ENCODE measurements at regions not wholly inside any gene's neighbourhood (a gene's known extent, or its start where the extent isn't known, plus 50 kb on each side); places are given as distances from the start of the nearest gene placed in this dataset.

DNA sequence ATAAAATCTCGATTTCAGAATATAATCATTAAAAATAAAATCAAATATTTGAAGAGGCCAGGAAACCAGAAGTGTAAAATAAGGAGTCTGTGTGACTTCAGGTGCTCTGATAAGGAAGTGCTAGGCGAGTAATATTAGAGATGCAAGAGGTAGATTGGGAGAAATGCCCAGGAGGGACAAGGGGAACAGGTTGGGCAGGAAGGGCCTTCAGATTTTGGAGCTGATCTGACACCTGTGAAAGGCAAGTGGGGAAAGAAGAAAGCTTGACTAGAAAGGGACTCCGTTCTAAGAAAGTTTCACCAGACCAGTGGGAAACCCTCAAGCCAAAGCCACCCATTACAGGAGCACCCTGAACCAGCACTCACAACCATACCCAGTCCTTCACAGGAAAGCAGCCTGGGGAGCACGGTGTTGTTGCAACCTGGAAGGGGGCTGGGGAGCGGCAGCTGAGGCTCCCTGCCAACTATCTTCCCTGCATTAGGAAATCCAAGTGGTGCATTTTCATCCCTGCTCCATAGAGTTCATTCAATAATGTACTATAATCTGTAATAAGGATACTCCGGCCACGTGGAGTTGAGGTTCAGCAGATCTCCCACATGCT is 57.5 kb upstream of the GREB1L start:
- TF ChIP-seq, protein P1, sequence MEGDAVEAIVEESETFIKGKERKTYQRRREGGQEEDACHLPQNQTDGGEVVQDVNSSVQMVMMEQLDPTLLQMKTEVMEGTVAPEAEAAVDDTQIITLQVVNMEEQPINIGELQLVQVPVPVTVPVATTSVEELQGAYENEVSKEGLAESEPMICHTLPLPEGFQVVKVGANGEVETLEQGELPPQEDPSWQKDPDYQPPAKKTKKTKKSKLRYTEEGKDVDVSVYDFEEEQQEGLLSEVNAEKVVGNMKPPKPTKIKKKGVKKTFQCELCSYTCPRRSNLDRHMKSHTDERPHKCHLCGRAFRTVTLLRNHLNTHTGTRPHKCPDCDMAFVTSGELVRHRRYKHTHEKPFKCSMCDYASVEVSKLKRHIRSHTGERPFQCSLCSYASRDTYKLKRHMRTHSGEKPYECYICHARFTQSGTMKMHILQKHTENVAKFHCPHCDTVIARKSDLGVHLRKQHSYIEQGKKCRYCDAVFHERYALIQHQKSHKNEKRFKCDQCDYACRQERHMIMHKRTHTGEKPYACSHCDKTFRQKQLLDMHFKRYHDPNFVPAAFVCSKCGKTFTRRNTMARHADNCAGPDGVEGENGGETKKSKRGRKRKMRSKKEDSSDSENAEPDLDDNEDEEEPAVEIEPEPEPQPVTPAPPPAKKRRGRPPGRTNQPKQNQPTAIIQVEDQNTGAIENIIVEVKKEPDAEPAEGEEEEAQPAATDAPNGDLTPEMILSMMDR (IDR thresholded peaks at IDR 0.05): no peak
- no peak for ATAC-seq (ENCODE audit: insufficient number of reproducible peaks, low FRiP score, low read depth)

DNA sequence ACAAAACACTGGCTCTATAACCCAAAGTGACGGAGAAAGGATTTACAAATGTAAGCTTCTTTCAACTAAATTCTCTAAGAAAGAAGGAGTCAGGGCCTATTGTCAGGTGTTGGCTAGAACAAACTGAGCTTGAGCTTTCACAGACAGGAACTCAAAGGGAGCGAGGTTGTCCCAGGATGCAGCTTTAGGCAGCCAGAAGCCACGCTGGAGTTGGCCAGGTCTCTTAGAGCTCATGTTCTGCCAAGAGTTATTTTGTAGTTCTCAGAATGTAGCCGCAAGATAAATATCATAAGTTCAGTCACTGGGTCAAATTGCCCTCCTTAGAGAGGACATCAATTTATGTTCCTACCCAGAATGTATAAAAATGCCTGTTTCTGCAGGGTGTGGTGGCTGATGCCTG is 54.1 kb upstream of the GREB1L start:
- no peak overlapping the region for H3K27ac ChIP-seq
- no peak for ATAC-seq (ENCODE audit: insufficient number of reproducible peaks, low FRiP score, low read depth)

More for the DNA sequence above, 57.5 kb upstream of the GREB1L start:
- DNase-seq (ENCODE audit: low spot score): no peak
- no peaks in the 10 kb centered on the region for H3K36me3 ChIP-seq
- H3K27me3 ChIP-seq (replicated peaks; ENCODE audit: insufficient read depth): no peaks in the 10 kb centered on the region
- no peak overlapping the region for H3K27ac ChIP-seq
- no peak overlapping the region for H3K4me3 ChIP-seq
- no peaks in the 10 kb centered on the region for H3K4me1 ChIP-seq (ENCODE audit: control insufficient read depth in 1 of 2, low read depth in 2 of 2)
- no peaks in the 10 kb centered on the region for H3K9me3 ChIP-seq

GRCh38 chr18:21191596-21192307 is 50.3 kb upstream of the GREB1L start:
- no peaks in the 10 kb centered on the region for H3K9me3 ChIP-seq
- no peak overlapping the region for H3K4me3 ChIP-seq
- no peak overlapping the region for H3K27ac ChIP-seq
- DNase-seq (ENCODE audit: low spot score): no peak
- ATAC-seq (ENCODE audit: insufficient number of reproducible peaks, low FRiP score, low read depth): no peak
- no peaks in the 10 kb centered on the region for H3K36me3 ChIP-seq
- TF ChIP-seq, protein P1 (IDR thresholded peaks at IDR 0.05): peak; percentile 25
- H3K27me3 ChIP-seq (replicated peaks; ENCODE audit: insufficient read depth): no peaks in the 10 kb centered on the region
- H3K4me1 ChIP-seq (ENCODE audit: control insufficient read depth in 1 of 2, low read depth in 2 of 2): no peaks in the 10 kb centered on the region

More for the DNA sequence above, 54.1 kb upstream of the GREB1L start:
- Histone ChIP-seq H3K9me3 (no peaks in the 10 kb centered on the region), H3K4me1 (ENCODE audit: control insufficient read depth in 1 of 2, low read depth in 2 of 2) (no peaks in the 10 kb centered on the region), H3K4me3 (no peak overlapping the region), H3K36me3 (no peaks in the 10 kb centered on the region), H3K27me3 (replicated peaks; ENCODE audit: insufficient read depth) (no peaks in the 10 kb centered on the region)
- no peak for DNase-seq (ENCODE audit: low spot score)
- TF ChIP-seq, protein P1 (IDR thresholded peaks at IDR 0.05): no peak

Data from thoracic aorta (tissue), 2 donors.